Smooth muscle cell (in vitro differentiated cells): ENCODE measurements at regions not wholly inside any gene's neighbourhood (a gene's known extent, or its start where the extent isn't known, plus 50 kb on each side); places are given as distances from the start of the nearest gene placed in this dataset.

Experiments used
- DNase-seq: peaks from one replicate; lab custom pipeline; 2025; ENCODE audit not compliant: unreplicated experiment; lab: John Stamatoyannopoulos, UW
- H2AFZ ChIP-seq: fragments of 200-600 bp; sonication (generic); 2 replicates; pipeline ENCODE4 v1.6.0; 2016; ENCODE audit warnings: antibody characterized with exemption, low read depth, mild to moderate bottlenecking
- H3F3A ChIP-seq: fragments of 200-600 bp; sonication (generic); 2 replicates; pipeline ENCODE4 v1.6.0; 2017; ENCODE audit warnings: antibody characterized with exemption, low read depth
- H3K27ac ChIP-seq: fragments of 200-600 bp; sonication (generic); 2 replicates; pipeline ENCODE4 v1.5.1; 2016; ENCODE audit warnings: low read depth, mild to moderate bottlenecking
- H3K27me3 ChIP-seq: fragments of 200-600 bp; sonication (generic); 2 replicates; pipeline ENCODE4 v1.6.1; 2016; ENCODE audit warnings: low read depth, mild to moderate bottlenecking
- H3K36me3 ChIP-seq: fragments of 200-600 bp; sonication (generic); 2 replicates; pipeline ENCODE4 v1.5.1; 2016; ENCODE audit warnings: low read depth
- H3K4me1 ChIP-seq: fragments of 200-600 bp; sonication (generic); 2 replicates; pipeline ENCODE4 v1.5.1; 2016; ENCODE audit warnings: low read depth
- H3K4me2 ChIP-seq: fragments of 200-600 bp; sonication (generic); 2 replicates; pipeline ENCODE4 v1.6.0; 2016; ENCODE audit warnings: mild to moderate bottlenecking
- H3K4me3 ChIP-seq: fragments of 200-600 bp; sonication (generic); 2 replicates; pipeline ENCODE4 v1.5.1; 2016; ENCODE audit warnings: mild to moderate bottlenecking
- H3K79me2 ChIP-seq: fragments of 200-600 bp; sonication (generic); 2 replicates; pipeline ENCODE4 v1.6.0; 2016; ENCODE audit warnings: low read depth, mild to moderate bottlenecking
- H3K9ac ChIP-seq: fragments of 200-600 bp; sonication (generic); 2 replicates; pipeline ENCODE4 v1.6.0; 2016; ENCODE audit warnings: low read depth
- H3K9me3 ChIP-seq: fragments of 200-600 bp; sonication (generic); replicated peaks from 2 replicates; pipeline ENCODE4 v1.5.1; 2016; ENCODE audit warnings: low read depth
- H4K20me1 ChIP-seq: fragments of 200-600 bp; sonication (generic); 2 replicates; pipeline ENCODE4 v1.6.0; 2016; ENCODE audit warnings: low read depth
- CTCF ChIP-seq: fragments of 200-600 bp; sonication (generic); IDR thresholded peaks from 2 replicates; pipeline ENCODE4 v1.5.1; 2017; ENCODE audit warnings: borderline replicate concordance, mild to moderate bottlenecking, antibody characterized with exemption; ENCODE audit not compliant: insufficient read depth, poor library complexity, severe bottlenecking
- WGBS: methylation state at CpG from one replicate; pipeline ENCODE4 v1.1.7; 2016; ENCODE audit warnings: low lambda C conversion rate; 5-methylcytosine and 5-hydroxymethylcytosine counted together

- Histone ChIP-seq H3K9me3 (no peaks in the 10 kb centered on the region), H3K27ac (no peak overlapping the region), H3K4me2 (no peak overlapping the region), H3K36me3 (no peaks in the 10 kb centered on the region), H3K79me2 (no peaks in the 10 kb centered on the region), H3K9ac (no peak overlapping the region), H3K4me1 (no peaks in the 10 kb centered on the region), H3K27me3 (peaks cover 9% of the 10 kb centered on the region), H3F3A (no peaks in the 10 kb centered on the region), H2AFZ (no peak overlapping the region), H3K4me3 (no peak overlapping the region), H4K20me1 (no peaks in the 10 kb centered on the region)
- no peak for TF ChIP-seq CTCF
- WGBS, result 94% methylated on average over 8 of the region's 8 CpGs
- DNase-seq, result no peak
These were observed 117.5 kb downstream of the SPATA19 start for GRCh38 chr11:133727774-133728173.

- Histone ChIP-seq H3K27me3 (peaks cover 9% of the 10 kb centered on the region), H3K9ac (no peak overlapping the region)
- 88% methylated on average over 2 of the region's 2 CpGs for WGBS
These were observed 118.8 kb downstream of the SPATA19 start for GRCh38 chr11:133726542-133726941.

GRCh38 chr11:133724116-133724515, 121.2 kb downstream of the SPATA19 start:
- TF ChIP-seq CTCF, result no peak
- H3K27ac ChIP-seq, result no peak overlapping the region
- H3K4me3 ChIP-seq, result no peak overlapping the region
- H3K4me2 ChIP-seq, result no peak overlapping the region
- no peaks in the 10 kb centered on the region for H3K4me1 ChIP-seq
- no peaks in the 10 kb centered on the region for H3K36me3 ChIP-seq
- H3K79me2 ChIP-seq, result no peaks in the 10 kb centered on the region
- peaks cover 9% of the 10 kb centered on the region for H3K27me3 ChIP-seq
- 78% methylated on average over 7 of the region's 7 CpGs for WGBS
- H2AFZ ChIP-seq, result no peak overlapping the region
- H3K9ac ChIP-seq, result no peak overlapping the region
- H4K20me1 ChIP-seq, result no peaks in the 10 kb centered on the region
- DNase-seq, result no peak
- H3F3A ChIP-seq, result no peaks in the 10 kb centered on the region
- H3K9me3 ChIP-seq, result no peaks in the 10 kb centered on the region

More at GRCh38 chr11:133726542-133726941, 118.8 kb downstream of the SPATA19 start:
- no peak overlapping the region for H3K4me3 ChIP-seq
- no peaks in the 10 kb centered on the region for H3K79me2 ChIP-seq
- H3K36me3 ChIP-seq, result no peaks in the 10 kb centered on the region
- H3F3A ChIP-seq, result no peaks in the 10 kb centered on the region
- no peaks in the 10 kb centered on the region for H4K20me1 ChIP-seq
- no peak overlapping the region for H3K4me2 ChIP-seq
- no peak overlapping the region for H2AFZ ChIP-seq
- no peaks in the 10 kb centered on the region for H3K9me3 ChIP-seq
- H3K27ac ChIP-seq, result no peak overlapping the region
- TF ChIP-seq CTCF, result no peak
- H3K4me1 ChIP-seq, result no peaks in the 10 kb centered on the region
- no peak for DNase-seq

GRCh38 chr11:133723056-133723455, 122.3 kb downstream of the SPATA19 start:
- no peak overlapping the region for H3K9ac ChIP-seq

More at GRCh38 chr11:133723056-133723455, 122.3 kb downstream of the SPATA19 start:
- no peak overlapping the region for H3K4me2 ChIP-seq
- no peaks in the 10 kb centered on the region for H3K79me2 ChIP-seq
- no peak overlapping the region for H2AFZ ChIP-seq
- no peaks in the 10 kb centered on the region for H3F3A ChIP-seq
- no peak for TF ChIP-seq CTCF
- WGBS, result 44% methylated on average over 1 of the region's 1 CpG
- no peak for DNase-seq
- H3K27ac ChIP-seq, result no peak overlapping the region
- no peak overlapping the region for H3K4me3 ChIP-seq
- H3K9me3 ChIP-seq, result no peaks in the 10 kb centered on the region
- peaks cover 9% of the 10 kb centered on the region for H3K27me3 ChIP-seq
- no peaks in the 10 kb centered on the region for H3K36me3 ChIP-seq
- no peaks in the 10 kb centered on the region for H3K4me1 ChIP-seq
- H4K20me1 ChIP-seq, result no peaks in the 10 kb centered on the region
